SK-N-SH (cell line): ENCODE measurements at regions not wholly inside any gene's neighbourhood (a gene's known extent, or its start where the extent isn't known, plus 50 kb on each side); places are given as distances from the start of the nearest gene placed in this dataset.

Experiments
- CTCF ChIA-PET: fragments of 300-600, 350-600 bp; formaldehyde crosslinking; extraction: SDS; loops from one replicate; lab custom pipeline; 2021; lab: Yijun Ruan, JAX
- POLR2A ChIA-PET: fragments of 350-600 bp; sonication (Branson Sonifier 250); formaldehyde crosslinking; extraction: SDS; loops from one replicate; lab custom pipeline; 2020; ENCODE audit warnings: antibody characterized with exemption, inconsistent platforms; lab: Yijun Ruan, JAX
- DNase-seq: peaks from one replicate; pipeline ENCODE4 v3.0.0; 2012
- H2AFZ ChIP-seq: fragments of 200-600 bp; sonication (generic); 2 replicates; pipeline ENCODE4 v1.8.1; 2016; ENCODE audit warnings: antibody characterized with exemption, mild to moderate bottlenecking, low read depth
- H3F3A ChIP-seq: fragments of 200-600 bp; sonication (generic); replicated peaks from 2 replicates; pipeline ENCODE3; 2016; ENCODE audit warnings: antibody characterized with exemption, mild to moderate bottlenecking; ENCODE audit not compliant: insufficient read depth
- H3K27ac ChIP-seq, 2 experiments: fragments of 200-500 bp in 1 of 2; fragments of 200-600 bp in 1 of 2; sonication (Bioruptor generic) in 1 of 2; sonication (generic), shearing (Covaris generic) in 1 of 2; 2 replicates each; pipeline versions ENCODE4 v1.5.1 to v1.6.1; 2014 to 2016; ENCODE audit warnings: low read depth in 2 of 2, inconsistent platforms in 1 of 2, low read length in 1 of 2, mild to moderate bottlenecking in 1 of 2, mixed read lengths in 1 of 2
- H3K27me3 ChIP-seq: fragments of 200-600 bp; sonication (generic), shearing (Covaris generic); 2 replicates; pipeline ENCODE4 v1.6.1; 2016; ENCODE audit warnings: mixed run types; ENCODE audit not compliant: insufficient read depth
- H3K36me3 ChIP-seq, 2 experiments: fragments of 200-500 bp in 1 of 2; fragments of 200-600 bp in 1 of 2; sonication (Bioruptor generic) in 1 of 2; sonication (generic) in 1 of 2; replicated peaks in 1 of 2; 2 replicates each; pipeline versions ENCODE3 to v1.5.1; 2014 to 2016; ENCODE audit warnings: low read length in 1 of 2, mild to moderate bottlenecking in 1 of 2; ENCODE audit not compliant: insufficient read depth in 2 of 2, control insufficient read depth in 1 of 2
- H3K4me1 ChIP-seq, 2 experiments: fragments of 200-500 bp in 1 of 2; fragments of 200-600 bp in 1 of 2; sonication (Bioruptor generic) in 1 of 2; sonication (generic), shearing (Covaris generic) in 1 of 2; 2 replicates each; pipeline versions ENCODE4 v1.5.1 to v1.6.1; 2014 to 2016; ENCODE audit warnings: low read depth in 1 of 2, low read length in 1 of 2, mixed run types in 1 of 2; ENCODE audit not compliant: insufficient read depth in 2 of 2, control insufficient read depth in 1 of 2
- H3K4me2 ChIP-seq: fragments of 200-600 bp; sonication (generic), shearing (Covaris generic); 2 replicates; pipeline ENCODE4 v1.6.1; 2017; ENCODE audit warnings: mixed run types
- H3K4me3 ChIP-seq, 2 experiments: fragments of 200-500 bp in 1 of 2; fragments of 200-600 bp in 1 of 2; sonication (Bioruptor generic) in 1 of 2; sonication (generic), shearing (Covaris generic) in 1 of 2; 2 replicates each; pipeline versions ENCODE4 v1.5.1 to v1.8.1; 2014 to 2016; ENCODE audit warnings: low read depth in 2 of 2, inconsistent platforms in 1 of 2, low read length in 1 of 2, mild to moderate bottlenecking in 1 of 2, mixed read lengths in 1 of 2, moderate library complexity in 1 of 2
- H3K79me2 ChIP-seq: fragments of 200-600 bp; sonication (generic); 2 replicates; pipeline ENCODE4 v1.8.1; 2017; ENCODE audit warnings: mild to moderate bottlenecking; ENCODE audit not compliant: insufficient read depth
- H3K9ac ChIP-seq: fragments of 200-600 bp; sonication (generic); 2 replicates; pipeline ENCODE4 v1.6.1; 2017; ENCODE audit warnings: mixed run types
- H3K9me2 ChIP-seq: fragments of 200-600 bp; sonication (generic); 2 replicates; pipeline ENCODE4 v1.6.1; 2017; ENCODE audit warnings: mixed run types
- H3K9me3 ChIP-seq: fragments of 200-600 bp; sonication (generic); 2 replicates; pipeline ENCODE4 v1.6.1; 2017; ENCODE audit warnings: mixed run types, mild to moderate bottlenecking, moderate library complexity
- H4K20me1 ChIP-seq: fragments of 200-600 bp; sonication (generic); 2 replicates; pipeline ENCODE4 v1.6.1; 2017; ENCODE audit warnings: mild to moderate bottlenecking, mixed run types; ENCODE audit not compliant: insufficient read depth
- CHD2 ChIP-seq: fragments of 150-350 bp; IDR thresholded peaks from 2 replicates; pipeline ENCODE4 v1.6.1; 2018; ENCODE audit warnings: low read length; ENCODE audit not compliant: partially characterized antibody
- CTCF ChIP-seq: fragments of 200-600 bp; sonication (generic); IDR thresholded peaks from 2 replicates; pipeline ENCODE4 v1.6.1; 2017; ENCODE audit warnings: antibody characterized with exemption, mild to moderate bottlenecking, moderate library complexity
- EP300 ChIP-seq, 2 experiments: IDR thresholded peaks; 2 replicates each; pipeline versions ENCODE4 v1.4.0 to v1.6.1; 2012; ENCODE audit warnings: borderline replicate concordance in 1 of 2, low read depth in 1 of 2, low read length in 1 of 2
- FOSL2 ChIP-seq: IDR thresholded peaks from 2 replicates; pipeline ENCODE4 v1.4.0; 2012; ENCODE audit warnings: low read depth, mild to moderate bottlenecking, moderate library complexity, borderline replicate concordance
- FOXM1 ChIP-seq: IDR thresholded peaks from 2 replicates; pipeline ENCODE4 v1.4.0; 2012; ENCODE audit warnings: low read depth, mild to moderate bottlenecking
- GATA2 ChIP-seq: sonication (generic); formaldehyde crosslinking; IDR thresholded peaks from 2 replicates; pipeline ENCODE4 v1.5.0; 2020; ENCODE audit warnings: mild to moderate bottlenecking, missing genetic modification reagents
- JUND ChIP-seq: IDR thresholded peaks from 2 replicates; pipeline ENCODE4 v1.4.0; 2012
- MEF2A ChIP-seq: IDR thresholded peaks from 2 replicates; pipeline ENCODE4 v1.4.0; 2012; ENCODE audit warnings: low read depth, borderline replicate concordance
- MXI1 ChIP-seq: IDR thresholded peaks from 2 replicates; pipeline ENCODE4 v1.6.1; 2012; ENCODE audit warnings: mild to moderate bottlenecking, low read depth, low read length, improper control_type of control experiment
- NRF1 ChIP-seq: IDR thresholded peaks from 2 replicates; pipeline ENCODE4 v1.6.1; 2012; ENCODE audit warnings: low read depth, mild to moderate bottlenecking, low read length
- PBX3 ChIP-seq: IDR thresholded peaks from 2 replicates; pipeline ENCODE4; 2012
- POLR2AphosphoS5 ChIP-seq: IDR thresholded peaks from 2 replicates; pipeline ENCODE4 v1.6.1; 2012; ENCODE audit warnings: low read depth, low read length
- RAD21 ChIP-seq: IDR thresholded peaks from 2 replicates; pipeline ENCODE4 v1.6.1; 2012; ENCODE audit warnings: mild to moderate bottlenecking, low read length
- RCOR1 ChIP-seq: fragments of 150-350 bp; IDR thresholded peaks from 2 replicates; pipeline ENCODE4 v1.6.1; 2017; ENCODE audit warnings: antibody characterized with exemption, low read length
- RFX5 ChIP-seq: IDR thresholded peaks from 2 replicates; pipeline ENCODE4 v1.6.1; 2012; ENCODE audit warnings: mild to moderate bottlenecking, improper control_type of control experiment, low read length
- RXRA ChIP-seq: IDR thresholded peaks from 2 replicates; pipeline ENCODE4 v1.4.0; 2012; ENCODE audit warnings: low read depth, mild to moderate bottlenecking, borderline replicate concordance
- SIN3A ChIP-seq: IDR thresholded peaks from 2 replicates; pipeline ENCODE4 v1.6.1; 2012; ENCODE audit warnings: low read depth, mild to moderate bottlenecking, low read length, moderate library complexity, borderline replicate concordance
- SMC3 ChIP-seq: IDR thresholded peaks from 2 replicates; pipeline ENCODE4 v1.6.1; 2012; ENCODE audit warnings: low read depth, low read length, improper control_type of control experiment
- TCF12 ChIP-seq: IDR thresholded peaks from 2 replicates; pipeline ENCODE4 v1.4.0; 2012
- TEAD4 ChIP-seq: IDR thresholded peaks from 2 replicates; pipeline ENCODE4 v1.4.0; 2012; ENCODE audit warnings: mild to moderate bottlenecking, borderline replicate concordance; ENCODE audit not compliant: insufficient read depth
- YY1 ChIP-seq: IDR thresholded peaks from 2 replicates; pipeline ENCODE4 v1.4.0; 2012; ENCODE audit warnings: low read depth, mild to moderate bottlenecking
- WGBS: methylation state at CpG from one replicate; pipeline ENCODE4 v1.1.6; 2017; ENCODE audit warnings: low lambda C conversion rate; 5-methylcytosine and 5-hydroxymethylcytosine counted together
- TF ChIP-seq, protein P1 (sequence below): fragments of 150-350 bp; IDR thresholded peaks from 2 replicates; pipeline ENCODE4 v1.6.1; 2016; ENCODE audit warnings: mild to moderate bottlenecking, low read depth, low read length
- TF ChIP-seq, protein P2 (sequence below): IDR thresholded peaks from 2 replicates; pipeline ENCODE4 v1.4.0; 2012; ENCODE audit warnings: low read depth, borderline replicate concordance
- TF ChIP-seq, protein P3 (sequence below): IDR thresholded peaks from 2 replicates; pipeline ENCODE4 v1.4.0; 2012; ENCODE audit warnings: low read depth

DNA sequence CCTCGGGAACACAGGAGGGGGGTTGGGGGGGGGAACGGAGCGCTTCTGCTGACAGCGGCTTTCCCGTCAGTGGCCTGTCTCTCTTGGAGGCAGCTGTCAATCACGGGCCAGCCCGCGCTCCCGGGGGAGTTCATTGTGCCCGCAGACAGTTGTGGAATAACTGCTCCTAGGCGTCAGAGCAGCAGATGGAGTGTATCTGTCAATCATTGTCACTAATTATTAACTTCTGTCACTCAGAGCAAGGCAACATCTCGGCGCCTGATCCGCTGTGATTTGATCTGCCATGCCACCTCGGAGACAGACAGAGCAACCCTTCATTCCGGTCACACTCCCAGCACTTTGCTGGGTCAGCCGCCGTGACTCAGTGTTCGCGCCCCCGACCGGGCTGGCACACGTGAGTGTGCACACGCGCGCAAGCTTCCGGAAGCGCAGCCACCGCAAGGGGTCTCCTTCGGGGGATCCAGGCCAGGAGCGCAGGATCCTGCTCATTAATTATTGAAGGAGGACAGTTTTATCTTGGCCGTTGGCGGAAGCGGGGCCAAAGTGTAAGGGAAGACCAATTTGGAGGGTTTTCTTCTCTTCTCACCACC, 75.8 kb downstream of the RRAGC start:
- WGBS = 5% methylated on average over 14 of the region's 34 CpGs
- peak; percentile 37 for DNase-seq
- H4K20me1 ChIP-seq = no peaks in the 10 kb centered on the region
- H3K4me3 ChIP-seq = 0 out of 4 replicates have a peak overlapping the region, but pooled peaks of 1 of the 2 experiments have one; percentile 34
- POLR2A ChIA-PET = no interaction called here
- H2AFZ ChIP-seq = no peak overlapping the region
- H3K9me3 ChIP-seq = no peaks in the 10 kb centered on the region
- peak overlapping the region; percentile 48 for H3K4me2 ChIP-seq
- no peaks in the 10 kb centered on the region for H3K79me2 ChIP-seq
- CTCF ChIA-PET = interaction anchor here (0.9 kb wide), 2 partner anchors 11 to 51 kb away, joined by 3 to 4 read pairs; no protein-coding TSS in a partner anchor
- no peaks in the 10 kb centered on the region for H3F3A ChIP-seq
- peaks cover 5 to 7% of the 10 kb centered on the region in 2 experiments; a peak in 2 of 4 replicates for H3K4me1 ChIP-seq
- no peaks in the 10 kb centered on the region for H3K36me3 ChIP-seq
- H3K9me2 ChIP-seq = no peaks in the 10 kb centered on the region
- no peak overlapping the region for H3K27ac ChIP-seq
- H3K27me3 ChIP-seq = peaks cover 66% of the 10 kb centered on the region
- TF ChIP-seq FOSL2 (no peak), TCF12 (no peak), NRF1 (no peak), JUND (no peak), YY1 (no peak), CHD2 (no peak), TEAD4 (no peak), MXI1 (no peak), EP300 (IDR thresholded peaks at IDR 0.05; ENCODE audit: borderline replicate concordance in 1 of 2, low read depth in 1 of 2, low read length in 1 of 2) (no peak), FOXM1 (no peak), POLR2AphosphoS5 (no peak), SIN3A (no peak), RAD21 (no peak), RXRA (no peak), MEF2A (no peak)
- TF ChIP-seq, protein P1, sequence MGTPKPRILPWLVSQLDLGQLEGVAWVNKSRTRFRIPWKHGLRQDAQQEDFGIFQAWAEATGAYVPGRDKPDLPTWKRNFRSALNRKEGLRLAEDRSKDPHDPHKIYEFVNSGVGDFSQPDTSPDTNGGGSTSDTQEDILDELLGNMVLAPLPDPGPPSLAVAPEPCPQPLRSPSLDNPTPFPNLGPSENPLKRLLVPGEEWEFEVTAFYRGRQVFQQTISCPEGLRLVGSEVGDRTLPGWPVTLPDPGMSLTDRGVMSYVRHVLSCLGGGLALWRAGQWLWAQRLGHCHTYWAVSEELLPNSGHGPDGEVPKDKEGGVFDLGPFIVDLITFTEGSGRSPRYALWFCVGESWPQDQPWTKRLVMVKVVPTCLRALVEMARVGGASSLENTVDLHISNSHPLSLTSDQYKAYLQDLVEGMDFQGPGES = no peak
- TF ChIP-seq, protein P2, sequence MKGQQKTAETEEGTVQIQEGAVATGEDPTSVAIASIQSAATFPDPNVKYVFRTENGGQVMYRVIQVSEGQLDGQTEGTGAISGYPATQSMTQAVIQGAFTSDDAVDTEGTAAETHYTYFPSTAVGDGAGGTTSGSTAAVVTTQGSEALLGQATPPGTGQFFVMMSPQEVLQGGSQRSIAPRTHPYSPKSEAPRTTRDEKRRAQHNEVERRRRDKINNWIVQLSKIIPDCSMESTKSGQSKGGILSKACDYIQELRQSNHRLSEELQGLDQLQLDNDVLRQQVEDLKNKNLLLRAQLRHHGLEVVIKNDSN = no peak
- TF ChIP-seq, all 33 proteins: peak for 0
- no peak overlapping the region for H3K9ac ChIP-seq

GRCh38 chr1:38781872-38782617, 77.5 kb downstream of the RRAGC start:
- no peaks in the 10 kb centered on the region for H3F3A ChIP-seq
- no peaks in the 10 kb centered on the region for H4K20me1 ChIP-seq
- POLR2A ChIA-PET = no interaction called here
- TF ChIP-seq YY1 = no peak
- TF ChIP-seq, protein P3, sequence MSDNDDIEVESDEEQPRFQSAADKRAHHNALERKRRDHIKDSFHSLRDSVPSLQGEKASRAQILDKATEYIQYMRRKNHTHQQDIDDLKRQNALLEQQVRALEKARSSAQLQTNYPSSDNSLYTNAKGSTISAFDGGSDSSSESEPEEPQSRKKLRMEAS = no peak
- TF ChIP-seq RXRA = no peak
- no peak for TF ChIP-seq TEAD4
- no peak for TF ChIP-seq CTCF
- TF ChIP-seq RFX5 = no peak
- no peak for TF ChIP-seq EP300 (IDR thresholded peaks at IDR 0.05; ENCODE audit: borderline replicate concordance in 1 of 2, low read depth in 1 of 2, low read length in 1 of 2)
- no peak for TF ChIP-seq RCOR1
- no peak for TF ChIP-seq PBX3
- no peak for TF ChIP-seq GATA2
- TF ChIP-seq SMC3 = no peak
- no peak for TF ChIP-seq SIN3A
- CTCF ChIA-PET = no interaction called here
- H3K79me2 ChIP-seq = no peaks in the 10 kb centered on the region
- no peak overlapping the region for H3K4me2 ChIP-seq
- no peak overlapping the region for H3K9ac ChIP-seq
- 18% methylated on average over 4 of the region's 4 CpGs for WGBS
- no peak overlapping the region for H3K4me3 ChIP-seq
- no peaks in the 10 kb centered on the region for H3K9me2 ChIP-seq
- H3K4me1 ChIP-seq = peaks cover 5 to 7% of the 10 kb centered on the region in 2 experiments; a peak in 2 of 4 replicates
- no peaks in the 10 kb centered on the region for H3K9me3 ChIP-seq
- H3K27me3 ChIP-seq = peaks cover 68% of the 10 kb centered on the region
- H3K27ac ChIP-seq = no peak overlapping the region
- no peaks in the 10 kb centered on the region for H3K36me3 ChIP-seq
- H2AFZ ChIP-seq = no peak overlapping the region
- no peak for DNase-seq
